ENCODE measurements at regions not wholly inside any gene's neighbourhood (a gene's known extent, or its start where the extent isn't known, plus 50 kb on each side); places are given as distances from the start of the nearest gene placed in this dataset.

DNA sequence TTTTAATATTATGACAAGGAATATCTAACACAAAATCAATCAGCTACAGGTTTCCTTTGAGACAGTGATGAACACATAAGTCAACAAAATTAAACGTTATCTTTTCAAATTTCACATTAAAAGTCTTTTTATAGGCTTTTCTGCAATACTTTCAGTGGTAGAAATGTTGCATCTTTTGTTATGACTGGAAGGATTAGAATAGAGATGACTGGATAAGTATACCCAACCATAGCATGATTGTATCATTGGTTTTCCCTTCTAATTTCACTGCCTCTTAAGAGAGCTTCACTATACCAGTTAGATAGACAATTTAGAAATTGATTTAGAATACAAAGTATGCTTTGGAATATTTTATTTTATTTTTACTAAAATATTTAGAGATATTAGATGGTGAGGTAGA is 273.9 kb downstream of the PHF14 start:
- no peaks in the 10 kb centered on the region for H3K23me2 ChIP-seq (ENCODE audit: insufficient read length, low read depth, low read length, poor library complexity, severe bottlenecking)
- H2AK5ac ChIP-seq (ENCODE audit: insufficient read length, low read length): no peak overlapping the region
- no peak overlapping the region for H3K14ac ChIP-seq (ENCODE audit: insufficient read depth, low read length)
- Mint-ChIP-seq H3K36me3 (ENCODE audit: insufficient read depth in 1 of 3, low read depth in 3 of 3) (no peaks in the 10 kb centered on the region), H3K9me3 (no peaks in the 10 kb centered on the region), H3K4me3 (no peak overlapping the region), H3K4me1 (no peaks in the 10 kb centered on the region), H3K27me3 (ENCODE audit: low read depth) (peaks cover 2% of the 10 kb centered on the region; the same call in 1 of the 2 replicates), H3K27ac (no peak overlapping the region)
- no peak overlapping the region for H3T11ph ChIP-seq (ENCODE audit: low read length)
- no peak overlapping the region for H3K18ac ChIP-seq (ENCODE audit: insufficient read length, low read depth, low read length)
- WGBS (ENCODE audit: extremely low coverage, insufficient read length, low lambda C conversion rate): no CpG with 5 or more reads among the region's 1 CpG
- no peak for DNase-seq
- H4K20me1 ChIP-seq (ENCODE audit: control insufficient read depth, insufficient read depth, insufficient read length): no peaks in the 10 kb centered on the region
- H2BK5ac ChIP-seq (ENCODE audit: insufficient read length, low read length): no peak overlapping the region
- no peak overlapping the region for H2AFZ ChIP-seq (ENCODE audit: low read length)
- no peaks in the 10 kb centered on the region for H3K79me1 ChIP-seq (ENCODE audit: insufficient read depth, low read depth, low read length, poor library complexity, severe bottlenecking)
- no peaks in the 10 kb centered on the region for H3K79me2 ChIP-seq (ENCODE audit: insufficient read depth, low read length)
- no peak overlapping the region for H4K91ac ChIP-seq (ENCODE audit: insufficient read length, low read depth, low read length)
- no peak overlapping the region for H4K8ac ChIP-seq (replicated peaks; ENCODE audit: insufficient read length, low read depth, low read length)
- no peak overlapping the region for H4K5ac ChIP-seq (ENCODE audit: insufficient read length, low read depth, low read length)
- no peak overlapping the region for H3K9ac ChIP-seq (ENCODE audit: extremely low read depth, insufficient read length, low read length)
- no peaks in the 10 kb centered on the region for H3K27me3 ChIP-seq (ENCODE audit: insufficient read depth, low read length)
- TF ChIP-seq, protein P1, sequence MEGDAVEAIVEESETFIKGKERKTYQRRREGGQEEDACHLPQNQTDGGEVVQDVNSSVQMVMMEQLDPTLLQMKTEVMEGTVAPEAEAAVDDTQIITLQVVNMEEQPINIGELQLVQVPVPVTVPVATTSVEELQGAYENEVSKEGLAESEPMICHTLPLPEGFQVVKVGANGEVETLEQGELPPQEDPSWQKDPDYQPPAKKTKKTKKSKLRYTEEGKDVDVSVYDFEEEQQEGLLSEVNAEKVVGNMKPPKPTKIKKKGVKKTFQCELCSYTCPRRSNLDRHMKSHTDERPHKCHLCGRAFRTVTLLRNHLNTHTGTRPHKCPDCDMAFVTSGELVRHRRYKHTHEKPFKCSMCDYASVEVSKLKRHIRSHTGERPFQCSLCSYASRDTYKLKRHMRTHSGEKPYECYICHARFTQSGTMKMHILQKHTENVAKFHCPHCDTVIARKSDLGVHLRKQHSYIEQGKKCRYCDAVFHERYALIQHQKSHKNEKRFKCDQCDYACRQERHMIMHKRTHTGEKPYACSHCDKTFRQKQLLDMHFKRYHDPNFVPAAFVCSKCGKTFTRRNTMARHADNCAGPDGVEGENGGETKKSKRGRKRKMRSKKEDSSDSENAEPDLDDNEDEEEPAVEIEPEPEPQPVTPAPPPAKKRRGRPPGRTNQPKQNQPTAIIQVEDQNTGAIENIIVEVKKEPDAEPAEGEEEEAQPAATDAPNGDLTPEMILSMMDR (conservative IDR thresholded peaks at IDR 0.05): no peak
- no peak overlapping the region for H2BK12ac ChIP-seq (ENCODE audit: insufficient read length, low read depth, low read length)
- H3K4ac ChIP-seq (ENCODE audit: low read depth, low read length): no peak overlapping the region
- no peaks in the 10 kb centered on the region for H3K4me1 ChIP-seq (ENCODE audit: insufficient read depth, low read length)
- no peak overlapping the region for H2BK20ac ChIP-seq (ENCODE audit: low read depth, low read length, poor library complexity, severe bottlenecking)
- no peaks in the 10 kb centered on the region for H3K9me3 ChIP-seq (ENCODE audit: control insufficient read depth, low read depth, low read length)
- H3K4me2 ChIP-seq (ENCODE audit: insufficient read depth, insufficient read length, low read length): no peak overlapping the region
- H2BK120ac ChIP-seq (ENCODE audit: low read depth, low read length, poor library complexity, severe bottlenecking): no peak overlapping the region
- H3K23ac ChIP-seq (ENCODE audit: insufficient read length, low read depth, low read length): no peak overlapping the region
- no peak overlapping the region for H2BK15ac ChIP-seq (ENCODE audit: low read depth, low read length)
- no peak overlapping the region for H3K27ac ChIP-seq (ENCODE audit: insufficient read length, low read depth, low read length)
- H3K56ac ChIP-seq (ENCODE audit: insufficient read length, low read depth, low read length): no peak overlapping the region
